ENCODE measurements at regions not wholly inside any gene's neighbourhood (a gene's known extent, or its start where the extent isn't known, plus 50 kb on each side); places are given as distances from the start of the nearest gene placed in this dataset.

GRCh38 chr9:126144196-126144595 is 182.4 kb upstream of the MVB12B start:
- no peak for TF ChIP-seq CTCF (IDR thresholded peaks at IDR 0.05; ENCODE audit: poor library complexity, severe bottlenecking)
- DNase-seq (ENCODE audit: low spot score) = no peak
- Histone ChIP-seq H3K4me3 (ENCODE audit: severe bottlenecking) (no peak overlapping the region), H3K4me1 (ENCODE audit: insufficient read depth, poor library complexity, severe bottlenecking) (no peaks in the 10 kb centered on the region), H3K27me3 (ENCODE audit: insufficient read depth, poor library complexity, severe bottlenecking) (peaks cover 26% of the 10 kb centered on the region), H3K27ac (ENCODE audit: poor library complexity, severe bottlenecking) (no peak overlapping the region), H3K36me3 (ENCODE audit: low read depth) (no peaks in the 10 kb centered on the region), H3K9me3 (ENCODE audit: severe bottlenecking) (no peaks in the 10 kb centered on the region)
- ATAC-seq (ENCODE audit: low read depth) = no peak

- Histone ChIP-seq H3K27me3 (ENCODE audit: insufficient read depth, poor library complexity, severe bottlenecking) (peaks cover 22% of the 10 kb centered on the region), H3K27ac (ENCODE audit: poor library complexity, severe bottlenecking) (no peak overlapping the region), H3K36me3 (ENCODE audit: low read depth) (no peaks in the 10 kb centered on the region), H3K9me3 (ENCODE audit: severe bottlenecking) (no peaks in the 10 kb centered on the region), H3K4me1 (ENCODE audit: insufficient read depth, poor library complexity, severe bottlenecking) (no peaks in the 10 kb centered on the region), H3K4me3 (ENCODE audit: severe bottlenecking) (no peak overlapping the region)
- ATAC-seq (ENCODE audit: low read depth) (no peak), DNase-seq (ENCODE audit: low spot score) (no peak)
- TF ChIP-seq CTCF (IDR thresholded peaks at IDR 0.05; ENCODE audit: poor library complexity, severe bottlenecking) = no peak
Measured at GRCh38 chr9:126144603-126145456, 181.8 kb upstream of the MVB12B start.

- H3K27me3 ChIP-seq (ENCODE audit: insufficient read depth, poor library complexity, severe bottlenecking) = peaks cover 18% of the 10 kb centered on the region
- H3K9me3 ChIP-seq (ENCODE audit: severe bottlenecking) = no peaks in the 10 kb centered on the region
- H3K4me3 ChIP-seq (ENCODE audit: severe bottlenecking) = no peak overlapping the region
- no peak overlapping the region for H3K27ac ChIP-seq (ENCODE audit: poor library complexity, severe bottlenecking)
- ATAC-seq (ENCODE audit: low read depth) = no peak
- no peak for TF ChIP-seq CTCF (IDR thresholded peaks at IDR 0.05; ENCODE audit: poor library complexity, severe bottlenecking)
- no peaks in the 10 kb centered on the region for H3K36me3 ChIP-seq (ENCODE audit: low read depth)
- no peak for DNase-seq (ENCODE audit: low spot score)
- H3K4me1 ChIP-seq (ENCODE audit: insufficient read depth, poor library complexity, severe bottlenecking) = no peaks in the 10 kb centered on the region
Measured at GRCh38 chr9:126145887-126146253, 180.8 kb upstream of the MVB12B start.

- peak; percentile 45; the same call in 1 of the 3 replicates for ATAC-seq (ENCODE audit: low read depth)
- no peak overlapping the region for H3K4me3 ChIP-seq (ENCODE audit: severe bottlenecking)
Measured at GRCh38 chr9:126146254-126147145, 180.1 kb upstream of the MVB12B start.

More at GRCh38 chr9:126146254-126147145, 180.1 kb upstream of the MVB12B start:
- DNase-seq (ENCODE audit: low spot score) = no peak
- Histone ChIP-seq H3K36me3 (ENCODE audit: low read depth) (no peaks in the 10 kb centered on the region), H3K9me3 (ENCODE audit: severe bottlenecking) (no peaks in the 10 kb centered on the region), H3K27ac (ENCODE audit: poor library complexity, severe bottlenecking) (no peak overlapping the region), H3K4me1 (ENCODE audit: insufficient read depth, poor library complexity, severe bottlenecking) (no peaks in the 10 kb centered on the region), H3K27me3 (ENCODE audit: insufficient read depth, poor library complexity, severe bottlenecking) (peaks cover 16% of the 10 kb centered on the region)
- peak; percentile 36 for TF ChIP-seq CTCF (IDR thresholded peaks at IDR 0.05; ENCODE audit: poor library complexity, severe bottlenecking)
